Activated naive CD8-positive, alpha-beta T cell treated with anti-CD3 and anti-CD28 coated beads for 36 hours (primary cell): ENCODE measurements at regions not wholly inside any gene's neighbourhood (a gene's known extent, or its start where the extent isn't known, plus 50 kb on each side); places are given as distances from the start of the nearest gene placed in this dataset.

Source experiments
- DNase-seq: peaks from one replicate; pipeline ENCODE4 v3.0.0; 2021
- H3K27ac Mint-ChIP-seq: one replicate; pipeline ENCODE4 v1.8.0; 2022; ENCODE audit warnings: mild to moderate bottlenecking, moderate library complexity, mixed read lengths
- H3K27me3 Mint-ChIP-seq: one replicate; pipeline ENCODE4 v1.8.0; 2022; ENCODE audit warnings: mild to moderate bottlenecking, mixed read lengths
- H3K36me3 Mint-ChIP-seq: one replicate; pipeline ENCODE4 v1.8.0; 2021; ENCODE audit warnings: mild to moderate bottlenecking, mixed read lengths
- H3K4me1 Mint-ChIP-seq: one replicate; pipeline ENCODE4 v1.8.0; 2021; ENCODE audit warnings: mixed read lengths
- H3K4me3 Mint-ChIP-seq: one replicate; pipeline ENCODE4 v1.8.0; 2022; ENCODE audit warnings: mild to moderate bottlenecking, moderate library complexity, mixed read lengths
- H3K9me3 Mint-ChIP-seq: one replicate; pipeline ENCODE4 v1.8.0; 2022; ENCODE audit warnings: mixed read lengths

DNA sequence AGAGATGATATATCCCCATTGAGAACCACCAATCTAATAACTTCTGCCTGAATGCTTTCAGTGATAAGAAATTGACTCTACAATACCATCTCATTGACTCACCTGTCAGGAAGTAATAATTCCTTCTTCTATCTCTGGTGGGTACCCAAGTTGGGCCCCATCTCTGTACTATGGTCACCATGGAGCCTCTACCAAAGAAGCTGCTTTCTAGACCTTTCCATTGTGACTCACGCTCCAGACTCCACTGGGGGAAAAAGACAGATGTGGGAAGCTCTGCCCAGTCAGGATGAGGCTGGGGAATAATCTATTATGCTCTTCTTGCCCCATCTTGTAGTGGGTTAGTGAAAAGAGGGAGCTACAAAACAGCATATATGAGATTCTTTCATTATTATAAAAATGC lies 100.4 kb downstream of the COPRS start:
- H3K27me3 Mint-ChIP-seq = peaks cover 19% of the 10 kb centered on the region
- H3K4me3 Mint-ChIP-seq = no peak overlapping the region
- H3K36me3 Mint-ChIP-seq = no peaks in the 10 kb centered on the region
- peaks cover 2% of the 10 kb centered on the region for H3K9me3 Mint-ChIP-seq
- H3K27ac Mint-ChIP-seq = no peak overlapping the region
- H3K4me1 Mint-ChIP-seq = no peaks in the 10 kb centered on the region
- DNase-seq = no peak

DNA sequence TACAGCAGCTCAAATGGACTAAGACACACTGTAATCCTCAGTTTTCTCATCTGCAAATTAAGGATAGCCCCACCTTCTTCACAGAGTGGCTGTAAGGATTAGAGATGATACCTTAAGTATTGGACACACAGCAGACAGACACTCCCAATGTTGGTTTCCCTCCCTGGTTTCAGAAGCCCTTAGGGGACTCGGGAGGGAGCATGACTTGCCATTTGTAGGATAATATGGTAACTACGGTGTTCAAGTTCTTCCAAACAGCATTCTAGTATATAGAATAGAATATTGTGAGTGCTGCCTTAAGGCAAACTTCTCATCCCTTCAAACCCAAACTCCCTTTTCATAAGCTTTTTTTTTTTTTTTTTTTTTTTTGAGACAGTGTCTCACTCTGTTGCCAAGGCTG lies 101.9 kb downstream of the COPRS start:
- Mint-ChIP-seq H3K36me3 (no peaks in the 10 kb centered on the region), H3K4me1 (no peaks in the 10 kb centered on the region), H3K4me3 (no peak overlapping the region), H3K27ac (no peak overlapping the region), H3K9me3 (peaks cover 2% of the 10 kb centered on the region), H3K27me3 (peaks cover 10% of the 10 kb centered on the region)
- DNase-seq = no peak

DNA sequence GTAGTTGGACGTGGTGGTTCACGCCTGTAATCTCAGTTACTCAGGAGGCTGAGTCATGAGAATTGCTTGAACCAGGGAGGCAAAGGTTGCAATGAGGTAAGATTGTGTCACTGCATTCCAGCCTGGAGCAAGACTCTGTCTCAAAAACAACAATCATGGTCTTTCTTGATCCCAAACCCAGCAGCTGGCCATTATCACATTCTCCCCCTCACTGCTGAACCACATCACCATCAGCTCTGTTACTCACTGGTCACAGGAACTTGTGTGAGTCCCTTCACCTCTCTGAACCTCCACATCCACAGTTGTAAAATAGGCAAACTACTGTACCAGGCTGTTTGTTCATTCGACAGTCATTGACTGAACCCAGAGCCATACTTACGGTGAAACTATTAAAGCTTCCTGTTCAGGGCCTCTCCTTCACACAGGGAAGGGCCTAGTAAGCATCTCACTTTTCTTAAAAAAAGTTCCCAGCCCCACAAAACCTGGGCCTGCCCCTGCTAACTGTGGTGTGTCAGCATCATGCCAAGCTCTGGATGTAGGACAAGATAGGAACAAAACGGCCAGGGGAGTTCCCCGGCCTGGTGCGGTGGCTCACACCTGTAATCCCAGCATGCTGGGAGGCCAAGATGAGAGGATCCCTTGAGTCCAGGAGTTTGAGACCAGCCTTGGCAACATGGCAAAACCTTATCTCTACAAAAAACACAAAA lies 104.7 kb downstream of the COPRS start:
- no peak for DNase-seq
- Mint-ChIP-seq H3K4me3 (no peak overlapping the region), H3K27ac (no peak overlapping the region), H3K36me3 (no peaks in the 10 kb centered on the region), H3K4me1 (no peaks in the 10 kb centered on the region), H3K9me3 (peaks cover 2% of the 10 kb centered on the region), H3K27me3 (peaks cover 3% of the 10 kb centered on the region)

DNA sequence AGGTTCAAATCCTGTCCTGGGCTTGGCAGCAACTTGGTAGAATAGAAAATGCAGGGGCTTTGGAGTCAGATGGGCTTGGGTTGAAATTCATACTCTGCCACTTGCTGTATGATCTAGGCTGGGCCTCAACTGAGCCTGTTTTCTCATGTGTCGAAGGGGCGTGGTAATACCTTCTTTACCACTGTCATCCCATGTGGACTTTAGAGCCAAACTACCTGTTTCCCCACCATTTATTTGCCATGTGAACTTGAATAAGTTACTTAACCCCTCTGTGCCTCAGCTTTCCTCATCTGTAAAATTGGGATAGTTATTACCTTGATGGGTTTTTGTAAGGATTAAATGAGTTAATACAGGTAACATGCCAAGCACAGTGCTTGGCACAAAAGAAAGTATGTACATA lies 106.0 kb downstream of the COPRS start:
- no peaks in the 10 kb centered on the region for H3K4me1 Mint-ChIP-seq
- H3K27ac Mint-ChIP-seq = no peak overlapping the region
- H3K36me3 Mint-ChIP-seq = no peaks in the 10 kb centered on the region
- H3K9me3 Mint-ChIP-seq = peaks cover 2% of the 10 kb centered on the region
- no peak overlapping the region for H3K4me3 Mint-ChIP-seq
- DNase-seq = no peak
- H3K27me3 Mint-ChIP-seq = no peaks in the 10 kb centered on the region

DNA sequence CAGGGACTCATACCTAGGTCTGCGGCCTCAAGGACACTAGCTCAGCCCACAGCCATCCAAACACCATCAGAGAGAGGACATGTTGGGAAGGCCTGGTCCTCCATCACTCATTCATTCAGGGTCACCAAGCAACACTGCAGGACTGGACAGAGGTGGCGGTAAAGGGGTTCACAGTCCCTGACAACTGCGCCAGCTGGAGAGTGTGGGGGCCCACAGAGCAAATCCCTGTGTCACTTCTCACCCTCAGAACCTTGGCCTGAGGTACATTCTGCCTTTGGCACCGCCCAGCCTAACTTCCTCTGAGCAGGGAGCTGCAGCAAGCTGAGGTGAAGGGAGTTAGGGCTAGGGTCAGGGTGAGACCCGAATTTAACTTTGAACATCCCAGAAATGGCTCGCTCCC lies 106.5 kb downstream of the COPRS start:
- no peak overlapping the region for H3K27ac Mint-ChIP-seq
- no peak for DNase-seq
- H3K4me3 Mint-ChIP-seq = no peak overlapping the region
- H3K27me3 Mint-ChIP-seq = no peaks in the 10 kb centered on the region
- H3K9me3 Mint-ChIP-seq = peaks cover 2% of the 10 kb centered on the region
- no peaks in the 10 kb centered on the region for H3K4me1 Mint-ChIP-seq
- no peaks in the 10 kb centered on the region for H3K36me3 Mint-ChIP-seq

DNA sequence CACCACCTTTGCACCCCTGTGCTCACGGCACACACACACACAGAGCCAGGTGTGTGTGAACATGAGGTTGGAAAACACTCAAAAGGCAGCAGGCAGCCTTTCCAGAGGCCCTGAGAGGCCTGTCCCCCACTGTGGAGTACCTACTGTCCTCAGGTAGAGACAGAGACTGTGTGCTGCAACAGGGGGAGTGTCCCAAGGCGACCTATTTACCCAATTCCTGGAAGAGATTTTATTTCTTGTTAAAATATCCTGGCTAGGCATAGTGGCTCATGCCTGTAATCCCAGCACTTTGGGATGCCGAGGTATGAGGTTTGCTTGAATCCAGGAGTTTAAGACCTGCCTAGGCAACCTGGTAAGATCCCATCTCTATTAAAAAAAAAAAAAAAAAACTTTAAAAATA lies 108.5 kb downstream of the COPRS start:
- Mint-ChIP-seq H3K27me3 (no peaks in the 10 kb centered on the region), H3K9me3 (no peaks in the 10 kb centered on the region), H3K4me3 (no peak overlapping the region), H3K27ac (no peak overlapping the region), H3K4me1 (no peaks in the 10 kb centered on the region), H3K36me3 (no peaks in the 10 kb centered on the region)
- no peak for DNase-seq

DNA sequence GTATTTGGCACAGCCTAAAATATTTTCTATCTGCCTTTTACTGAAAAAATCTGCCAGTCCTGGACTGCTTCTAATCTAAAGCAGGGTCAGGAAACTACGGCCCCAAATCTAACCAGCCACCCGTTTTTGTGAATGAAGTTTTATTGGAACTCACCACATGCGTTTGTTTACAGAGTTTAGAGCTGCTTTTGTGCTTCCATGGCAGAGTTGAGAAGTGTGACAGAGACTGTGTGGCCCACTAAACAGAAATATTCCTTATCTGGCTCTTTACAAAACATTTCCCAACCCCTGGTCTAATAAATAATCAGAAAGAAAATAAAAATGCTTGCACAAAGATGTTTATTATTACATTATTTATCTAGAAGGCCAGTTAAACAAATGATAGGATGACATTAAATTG lies 110.2 kb downstream of the COPRS start:
- H3K27me3 Mint-ChIP-seq = peaks cover 10% of the 10 kb centered on the region
- H3K4me3 Mint-ChIP-seq = no peak overlapping the region
- no peaks in the 10 kb centered on the region for H3K4me1 Mint-ChIP-seq
- no peaks in the 10 kb centered on the region for H3K36me3 Mint-ChIP-seq
- H3K27ac Mint-ChIP-seq = no peak overlapping the region
- no peaks in the 10 kb centered on the region for H3K9me3 Mint-ChIP-seq
- no peak for DNase-seq

DNA sequence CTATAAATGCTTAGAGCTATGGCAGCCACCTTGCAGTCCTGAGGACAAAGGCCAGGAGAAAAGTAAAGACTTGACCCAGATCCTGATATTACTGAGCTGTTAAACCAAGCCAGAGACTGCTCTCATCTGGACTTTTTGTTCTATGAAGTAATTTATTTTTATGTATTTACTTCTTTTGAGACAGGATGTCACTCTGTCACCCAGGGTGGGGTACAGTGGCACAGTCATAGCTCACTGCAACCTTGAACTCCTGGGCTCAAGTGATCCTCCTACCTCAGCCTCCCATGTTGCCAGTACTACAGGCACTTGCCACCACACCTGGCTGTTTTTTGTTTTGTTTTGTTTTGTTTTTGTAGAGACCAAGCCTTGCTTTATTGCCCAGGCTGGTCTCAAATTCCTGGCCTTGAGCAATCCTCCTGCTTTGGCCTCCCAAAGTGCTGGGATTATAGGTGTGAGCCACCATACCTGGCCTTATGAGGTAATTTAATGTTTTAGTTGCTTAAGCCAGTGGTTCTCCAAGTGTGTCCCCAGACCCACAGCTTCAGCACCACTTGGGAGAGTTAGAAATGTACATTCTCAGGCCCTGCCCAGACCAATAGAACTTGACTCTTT lies 112.1 kb downstream of the COPRS start:
- Mint-ChIP-seq H3K27me3 (peaks cover 23% of the 10 kb centered on the region), H3K4me3 (no peak overlapping the region), H3K27ac (no peak overlapping the region), H3K36me3 (no peaks in the 10 kb centered on the region), H3K9me3 (no peaks in the 10 kb centered on the region), H3K4me1 (no peaks in the 10 kb centered on the region)
- no peak for DNase-seq

DNA sequence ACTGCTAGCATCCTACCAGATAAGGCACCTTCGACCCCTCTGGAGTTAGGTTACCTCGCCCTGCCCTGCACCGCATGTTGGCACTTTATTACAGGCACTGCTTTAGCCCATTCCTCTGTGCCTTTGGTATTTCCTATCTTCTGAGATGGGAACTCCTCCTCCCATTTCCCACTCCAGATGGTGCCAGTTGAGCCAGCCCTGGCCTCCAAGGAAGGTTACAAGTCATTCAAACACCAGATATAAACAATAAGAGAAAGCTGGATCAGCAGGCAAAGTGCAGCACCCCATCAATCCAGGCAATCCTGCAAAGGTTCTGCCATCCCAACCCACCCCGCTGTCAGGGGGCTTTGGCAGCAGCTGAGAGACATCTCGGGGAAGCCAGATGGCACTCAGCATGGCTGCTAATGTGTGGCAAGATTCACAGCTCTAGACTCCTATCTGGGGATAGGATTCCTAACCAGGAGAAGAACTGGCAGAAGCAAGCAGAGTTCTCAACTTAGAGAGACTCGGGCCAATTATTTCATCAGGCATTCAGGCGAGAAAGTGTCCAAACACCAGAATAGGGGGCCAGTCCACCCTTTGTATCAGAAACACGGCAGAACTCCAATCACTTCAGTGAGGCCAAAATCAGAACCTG lies 113.0 kb downstream of the COPRS start:
- Mint-ChIP-seq H3K4me1 (no peaks in the 10 kb centered on the region), H3K4me3 (no peak overlapping the region), H3K9me3 (no peaks in the 10 kb centered on the region), H3K36me3 (no peaks in the 10 kb centered on the region), H3K27me3 (peaks cover 24% of the 10 kb centered on the region), H3K27ac (no peak overlapping the region)
- DNase-seq = no peak

DNA sequence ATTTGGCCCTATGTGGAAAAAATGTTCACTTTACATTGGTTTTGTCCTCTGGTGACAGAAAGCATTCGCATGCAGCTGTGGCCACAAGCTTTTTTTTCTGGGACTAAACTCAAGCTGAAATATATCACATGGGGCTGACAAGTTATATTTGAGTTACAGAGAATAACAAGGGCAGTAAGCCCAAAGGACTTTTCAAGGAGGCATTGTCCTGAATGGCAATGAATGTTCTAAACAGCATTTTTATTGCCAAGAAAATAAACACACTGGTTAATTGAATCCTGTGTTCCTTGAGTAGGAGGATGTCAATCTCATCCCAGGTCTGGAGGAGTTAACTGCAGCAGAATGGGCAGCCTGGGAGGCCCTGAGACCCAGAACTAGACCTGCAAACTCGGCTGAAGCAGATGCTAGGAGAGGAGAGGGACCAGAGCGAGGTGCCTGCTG lies 114.5 kb downstream of the COPRS start:
- H3K4me1 Mint-ChIP-seq = no peaks in the 10 kb centered on the region
- H3K36me3 Mint-ChIP-seq = no peaks in the 10 kb centered on the region
- peaks cover 27% of the 10 kb centered on the region for H3K27me3 Mint-ChIP-seq
- H3K27ac Mint-ChIP-seq = no peak overlapping the region
- H3K4me3 Mint-ChIP-seq = no peak overlapping the region
- H3K9me3 Mint-ChIP-seq = no peaks in the 10 kb centered on the region
- no peak for DNase-seq

DNA sequence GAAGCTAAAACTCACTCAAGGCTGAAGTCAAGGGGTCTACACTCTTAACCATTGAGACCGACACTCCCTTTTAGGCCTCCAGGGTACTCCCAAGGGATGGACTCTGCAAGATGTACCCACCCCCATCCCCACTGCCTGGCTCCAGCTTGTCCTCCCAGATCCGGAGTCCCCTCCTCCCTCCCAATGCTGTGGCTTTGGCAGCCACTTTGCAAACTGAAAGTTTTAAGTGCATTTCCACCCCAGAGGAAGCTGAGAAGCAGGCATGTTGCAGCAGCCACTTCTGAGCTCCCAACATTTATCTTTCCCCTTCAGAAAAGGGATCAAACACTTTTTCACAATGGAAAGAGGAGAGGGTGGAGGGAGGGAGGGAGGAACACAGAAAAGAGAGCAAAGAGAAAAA lies 115.2 kb downstream of the COPRS start:
- H3K9me3 Mint-ChIP-seq = no peaks in the 10 kb centered on the region
- H3K27ac Mint-ChIP-seq = no peak overlapping the region
- H3K4me1 Mint-ChIP-seq = no peaks in the 10 kb centered on the region
- no peaks in the 10 kb centered on the region for H3K36me3 Mint-ChIP-seq
- H3K4me3 Mint-ChIP-seq = no peak overlapping the region
- H3K27me3 Mint-ChIP-seq = peaks cover 27% of the 10 kb centered on the region
- DNase-seq = no peak

DNA sequence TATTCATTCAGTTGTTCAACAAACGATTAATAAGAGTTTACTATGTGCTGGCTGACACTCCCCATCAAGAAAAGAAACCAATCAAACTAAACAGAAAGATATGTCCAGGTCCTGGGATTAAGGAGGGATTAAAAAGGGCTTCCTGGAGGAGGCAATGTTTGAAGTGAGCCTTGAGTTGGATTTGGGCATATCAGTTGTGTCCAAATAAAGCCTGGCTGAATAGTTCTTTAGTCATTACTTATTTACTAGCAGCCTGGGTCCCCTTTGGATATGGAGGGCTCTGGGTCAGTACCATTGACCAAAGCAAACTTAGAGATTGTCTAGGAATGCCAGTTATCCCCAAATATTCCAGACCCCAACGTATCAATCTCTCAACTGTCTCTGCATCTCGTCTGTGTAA lies 117.7 kb downstream of the COPRS start:
- Mint-ChIP-seq H3K4me1 (no peaks in the 10 kb centered on the region), H3K9me3 (no peaks in the 10 kb centered on the region), H3K27me3 (peaks cover 27% of the 10 kb centered on the region), H3K4me3 (no peak overlapping the region), H3K27ac (no peak overlapping the region), H3K36me3 (no peaks in the 10 kb centered on the region)
- DNase-seq = no peak

DNA sequence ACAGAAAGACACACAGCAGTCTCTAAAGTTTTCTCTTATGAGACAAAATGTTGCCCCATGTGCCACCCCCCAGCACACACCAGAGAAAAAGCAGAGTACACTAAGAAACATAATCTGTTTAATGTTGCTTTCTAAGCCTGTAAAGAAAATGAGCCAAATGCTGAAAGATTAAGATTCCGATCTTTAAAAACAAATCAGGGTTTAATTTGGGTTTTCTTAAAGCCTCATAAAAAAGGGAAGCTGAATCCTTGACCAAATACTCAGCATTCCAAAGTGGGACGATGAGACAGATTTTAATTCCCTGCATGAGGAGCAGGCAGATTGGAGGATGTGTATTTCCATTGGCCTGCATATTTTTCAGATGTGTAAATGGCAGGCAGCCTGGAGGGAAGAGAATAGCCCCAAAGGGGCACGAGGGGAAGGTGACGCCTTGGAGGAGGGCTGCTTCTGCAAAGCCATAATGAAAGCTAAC lies 118.4 kb downstream of the COPRS start:
- no peak for DNase-seq
- no peaks in the 10 kb centered on the region for H3K36me3 Mint-ChIP-seq
- peaks cover 27% of the 10 kb centered on the region for H3K27me3 Mint-ChIP-seq
- H3K4me1 Mint-ChIP-seq = no peaks in the 10 kb centered on the region
- H3K4me3 Mint-ChIP-seq = no peak overlapping the region
- no peaks in the 10 kb centered on the region for H3K9me3 Mint-ChIP-seq
- H3K27ac Mint-ChIP-seq = no peak overlapping the region

DNA sequence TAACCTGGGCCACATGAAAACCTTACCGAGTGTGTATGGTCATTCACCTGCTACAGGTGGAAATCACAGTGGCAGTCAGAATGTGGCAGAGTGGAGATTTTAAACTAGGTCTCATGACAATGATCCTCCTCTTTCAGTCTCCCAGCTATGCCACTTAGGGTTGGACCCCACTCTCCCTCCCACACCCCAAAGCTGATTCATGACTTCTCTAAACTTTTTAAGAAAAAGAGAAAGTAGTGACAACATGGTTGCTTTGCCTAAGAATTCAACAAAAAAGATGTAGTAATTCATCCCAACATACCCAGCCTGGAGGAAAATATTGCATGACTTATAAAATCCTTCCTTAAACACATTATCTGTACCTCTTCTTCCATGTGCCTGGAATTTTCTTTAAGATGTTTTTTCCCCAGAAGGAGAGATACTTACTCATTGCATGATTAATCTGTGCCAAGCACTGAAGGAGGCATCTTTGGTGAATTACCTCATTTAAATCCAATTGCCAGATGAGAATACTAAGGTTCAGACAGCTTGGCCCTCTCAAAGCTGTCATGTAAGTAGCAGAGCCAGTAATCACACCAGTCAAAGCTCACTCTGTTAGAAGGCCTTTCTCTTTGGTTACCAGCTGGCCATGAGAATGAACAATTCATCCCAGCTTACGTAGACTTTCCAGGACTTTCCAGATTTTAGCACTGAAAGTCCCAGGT lies 119.9 kb downstream of the COPRS start:
- no peak for DNase-seq
- H3K9me3 Mint-ChIP-seq = no peaks in the 10 kb centered on the region
- no peaks in the 10 kb centered on the region for H3K4me1 Mint-ChIP-seq
- no peaks in the 10 kb centered on the region for H3K36me3 Mint-ChIP-seq
- no peak overlapping the region for H3K4me3 Mint-ChIP-seq
- H3K27ac Mint-ChIP-seq = no peak overlapping the region
- H3K27me3 Mint-ChIP-seq = peaks cover 20% of the 10 kb centered on the region

DNA sequence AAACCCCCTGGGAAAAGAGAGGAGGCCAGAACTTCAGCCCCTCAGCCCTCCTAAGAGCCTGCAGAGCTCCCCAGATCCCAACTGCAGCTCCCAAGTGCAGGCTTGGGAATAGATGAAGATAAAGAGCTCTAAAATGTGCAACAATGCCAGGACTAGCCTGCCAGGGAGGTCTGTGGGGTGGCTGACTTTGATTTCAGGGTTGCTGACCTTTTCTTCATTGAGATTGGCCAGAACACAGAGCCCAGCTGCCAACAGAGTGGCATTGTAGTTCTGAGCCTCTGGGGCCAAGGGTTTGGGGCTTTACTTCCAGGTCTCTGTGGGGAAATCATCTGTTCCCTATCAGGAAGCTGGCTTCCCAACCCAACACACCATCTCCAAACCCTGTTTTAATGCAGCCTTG lies 120.6 kb downstream of the COPRS start:
- Mint-ChIP-seq H3K4me3 (no peak overlapping the region), H3K9me3 (no peaks in the 10 kb centered on the region), H3K4me1 (no peaks in the 10 kb centered on the region), H3K27ac (no peak overlapping the region), H3K36me3 (no peaks in the 10 kb centered on the region), H3K27me3 (peaks cover 14% of the 10 kb centered on the region)
- no peak for DNase-seq
